GM23338 (cell line): ENCODE measurements at regions not wholly inside any gene's neighbourhood (a gene's known extent, or its start where the extent isn't known, plus 50 kb on each side); places are given as distances from the start of the nearest gene placed in this dataset.
A peak's percentile ranks its signal among the peaks of the same experiment; 100 is the strongest.

Experiments
- ATAC-seq: fragments of 200-7000 bp; cut with Tn5 transposase; 3 replicates; pipeline ENCODE4 v1.9.1; 2020
- DNase-seq: peaks from one replicate; pipeline ENCODE4 v3.0.0-alpha.2; 2015; ENCODE audit warnings: low spot score
- H2AFZ ChIP-seq: fragments of 200-600 bp; sonication (generic); 2 replicates; pipeline ENCODE4 v1.8.0; 2016; ENCODE audit warnings: antibody characterized with exemption, mild to moderate bottlenecking, moderate library complexity
- H3F3A ChIP-seq: fragments of 200-600 bp; sonication (generic); replicated peaks from 2 replicates; pipeline ENCODE4 v1.8.0; 2017; ENCODE audit warnings: antibody characterized with exemption, mixed run types, low read depth
- H3K27ac ChIP-seq: fragments of 200-600 bp; sonication (generic); 2 replicates; pipeline ENCODE4 v1.6.1; 2016; ENCODE audit warnings: low read depth
- H3K27me3 ChIP-seq: fragments of 200-600 bp; sonication (generic); 2 replicates; pipeline ENCODE4 v1.8.0; 2016; ENCODE audit warnings: mild to moderate bottlenecking, mixed run types, moderate library complexity; ENCODE audit not compliant: insufficient read depth
- H3K36me3 ChIP-seq: fragments of 200-600 bp; sonication (generic); 2 replicates; pipeline ENCODE4 v1.8.0; 2016; ENCODE audit warnings: mild to moderate bottlenecking; ENCODE audit not compliant: insufficient read depth
- H3K4me1 ChIP-seq: fragments of 200-600 bp; sonication (generic); 2 replicates; pipeline ENCODE4 v1.8.0; 2016; ENCODE audit warnings: mild to moderate bottlenecking, moderate library complexity; ENCODE audit not compliant: insufficient read depth
- H3K4me2 ChIP-seq: fragments of 200-600 bp; sonication (generic); 2 replicates; pipeline ENCODE4 v1.7.1; 2017; ENCODE audit warnings: mixed run types
- H3K4me3 ChIP-seq: fragments of 200-600 bp; sonication (generic); 2 replicates; pipeline ENCODE4 v1.6.1; 2016; ENCODE audit warnings: mixed run types
- H3K79me2 ChIP-seq: fragments of 200-600 bp; sonication (generic); replicated peaks from 2 replicates; pipeline ENCODE4 v1.8.0; 2017; ENCODE audit warnings: mild to moderate bottlenecking; ENCODE audit not compliant: insufficient read depth
- H3K9me2 ChIP-seq: fragments of 200-600 bp; sonication (generic); 2 replicates; pipeline ENCODE4 v1.8.0; 2017; ENCODE audit not compliant: insufficient read depth
- H4K20me1 ChIP-seq: fragments of 200-600 bp; sonication (generic); replicated peaks from 2 replicates; pipeline ENCODE4 v1.8.0; 2017; ENCODE audit warnings: mild to moderate bottlenecking; ENCODE audit not compliant: insufficient read depth
- H3K27ac Mint-ChIP-seq: 2 replicates; pipeline ENCODE4 v1.8.0; 2020; ENCODE audit warnings: inconsistent platforms, mild to moderate bottlenecking, moderate library complexity, mixed read lengths
- H3K27me3 Mint-ChIP-seq: 3 replicates; pipeline ENCODE4 v1.8.0; 2022; ENCODE audit warnings: low read depth, mild to moderate bottlenecking, moderate library complexity, mixed read lengths, inconsistent platforms; ENCODE audit not compliant: insufficient read depth, poor library complexity
- H3K36me3 Mint-ChIP-seq: 3 replicates; pipeline ENCODE4 v1.8.0; 2021; ENCODE audit warnings: low read depth, mild to moderate bottlenecking, inconsistent platforms, moderate library complexity, mixed read lengths
- H3K4me1 Mint-ChIP-seq: 3 replicates; pipeline ENCODE4 v1.8.0; 2020; ENCODE audit warnings: mild to moderate bottlenecking, inconsistent platforms, mixed read lengths
- H3K4me3 Mint-ChIP-seq: 3 replicates; pipeline ENCODE4 v1.8.0; 2021; ENCODE audit warnings: moderate library complexity, mild to moderate bottlenecking, inconsistent platforms, mixed read lengths
- H3K9me3 Mint-ChIP-seq: 3 replicates; pipeline ENCODE4 v1.8.0; 2020; ENCODE audit warnings: moderate library complexity, mild to moderate bottlenecking, inconsistent platforms, mixed read lengths
- CREB1 ChIP-seq: fragments of 250-450 bp; sonication (Bioruptor Pico); IDR thresholded peaks from 2 replicates; pipeline ENCODE4 v1.5.0; 2020; ENCODE audit warnings: low read depth, mild to moderate bottlenecking, moderate library complexity
- EZH2phosphoT487 ChIP-seq: fragments of 200-600 bp; sonication (generic); IDR thresholded peaks from one replicate; pipeline ENCODE4 v1.8.1; 2018; ENCODE audit warnings: antibody characterized with exemption; ENCODE audit not compliant: unreplicated experiment
- JUNB ChIP-seq: IDR thresholded peaks from one replicate; pipeline ENCODE4 v1.6.1; 2016; ENCODE audit warnings: antibody characterized with exemption; ENCODE audit not compliant: unreplicated experiment
- NANOG ChIP-seq: IDR thresholded peaks from 2 replicates; pipeline ENCODE4 v1.6.1; 2016; ENCODE audit warnings: antibody characterized with exemption, borderline replicate concordance
- ZNF114 ChIP-seq: fragments of 250-450 bp; sonication (Bioruptor Pico); IDR thresholded peaks from 2 replicates; pipeline ENCODE4 v1.5.0; 2020; ENCODE audit warnings: mild to moderate bottlenecking, moderate library complexity
- ZNF331 ChIP-seq: fragments of 250-450 bp; sonication (Bioruptor Pico); IDR thresholded peaks from 2 replicates; pipeline ENCODE4 v1.5.0; 2020; ENCODE audit warnings: low read depth, mild to moderate bottlenecking, moderate library complexity
- TF ChIP-seq, protein P1 (sequence below): IDR thresholded peaks from 2 replicates; pipeline ENCODE4 v1.6.1; 2016; ENCODE audit warnings: antibody characterized with exemption
- TF ChIP-seq, protein P2 (sequence below), 2 experiments: fragments of 200-600 bp in 1 of 2; sonication (generic) in 1 of 2; conservative IDR thresholded peaks; 2 replicates each; pipeline versions ENCODE4 v1.5.1 to v1.6.1; 2016 to 2017; ENCODE audit warnings: antibody characterized with exemption in 2 of 2, low read depth in 2 of 2, mild to moderate bottlenecking in 2 of 2, moderate library complexity in 1 of 2
- TF ChIP-seq, protein P3 (sequence below): IDR thresholded peaks from one replicate; pipeline ENCODE4 v1.6.1; 2018; ENCODE audit warnings: antibody characterized with exemption; ENCODE audit not compliant: unreplicated experiment

DNA sequence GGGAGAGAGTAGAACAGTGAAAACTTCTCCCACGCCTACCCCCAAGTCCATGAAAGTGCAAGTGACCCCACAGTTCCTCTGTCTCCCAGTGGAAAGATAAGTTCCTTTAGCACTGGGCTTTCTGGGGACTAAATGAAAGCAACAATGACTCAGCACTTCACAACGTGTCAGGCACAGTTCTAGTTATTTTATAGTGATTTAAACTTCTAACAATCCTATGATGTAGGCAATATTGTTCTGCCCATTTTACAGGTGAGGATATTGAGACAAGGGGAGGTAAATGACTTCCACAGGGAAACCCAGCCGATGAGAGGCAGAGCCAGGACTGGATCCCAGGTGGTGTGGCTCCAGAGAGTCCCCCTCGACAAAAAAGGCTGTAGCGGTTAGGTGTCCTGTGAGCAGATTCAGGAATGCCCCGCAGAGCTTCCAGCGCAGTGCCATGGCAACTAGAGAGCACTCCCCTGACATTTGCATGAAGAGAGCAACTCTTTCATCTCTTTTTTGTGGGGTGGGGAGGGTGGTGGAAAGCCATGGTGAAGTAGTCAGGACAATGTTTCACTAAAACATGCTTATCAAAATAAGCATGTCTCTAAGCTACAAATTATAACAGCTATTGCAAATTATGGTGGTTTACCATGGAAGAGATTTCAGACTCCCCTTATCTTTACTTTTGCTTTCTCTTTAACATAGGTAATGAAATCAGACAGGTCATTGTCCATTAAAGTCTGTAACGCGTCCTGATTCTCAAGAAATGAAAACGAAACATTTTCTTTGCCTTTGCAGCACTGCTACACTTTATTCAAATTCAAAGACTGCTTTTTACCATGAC is 62.1 kb downstream of the NR2F2 start:
- Mint-ChIP-seq H3K4me1 (peaks cover 17% of the 10 kb centered on the region), H3K27me3 (peaks cover 6% of the 10 kb centered on the region)
- DNase-seq = peak; percentile 64

DNA sequence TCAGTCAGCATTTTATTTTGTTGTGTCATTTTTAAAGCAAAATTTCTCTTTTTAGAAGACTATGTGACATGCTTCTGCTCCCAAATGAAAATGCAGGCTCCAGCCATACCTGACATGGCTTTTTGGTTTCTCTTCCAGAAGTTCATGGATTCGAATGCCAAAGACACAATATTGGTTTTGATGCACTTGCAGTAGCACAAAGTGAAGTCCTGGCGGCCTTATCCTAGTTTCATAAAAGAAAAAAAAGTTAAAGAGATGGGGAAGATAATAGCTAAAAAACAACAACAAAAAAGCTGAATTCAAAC is 62.7 kb downstream of the NR2F2 start:
- Histone ChIP-seq H3K4me2 (0 out of 2 replicates have a peak overlapping the region, but pooled peaks have one; percentile 11), H4K20me1 (no peaks in the 10 kb centered on the region), H3K27ac (no peak overlapping the region), H2AFZ (no peak overlapping the region), H3K36me3 (no peaks in the 10 kb centered on the region), H3K79me2 (no peaks in the 10 kb centered on the region), H3K4me1 (peaks cover 14% of the 10 kb centered on the region; the same call in 1 of the 2 replicates), H3K4me3 (no peak overlapping the region), H3K27me3 (peaks cover 30% of the 10 kb centered on the region), H3F3A (no peaks in the 10 kb centered on the region), H3K9me2 (no peaks in the 10 kb centered on the region)
- Mint-ChIP-seq H3K4me1 (peaks cover 17% of the 10 kb centered on the region), H3K27ac (no peak overlapping the region), H3K36me3 (no peaks in the 10 kb centered on the region), H3K9me3 (no peaks in the 10 kb centered on the region), H3K4me3 (no peak overlapping the region), H3K27me3 (peaks cover 6% of the 10 kb centered on the region)
- ATAC-seq (no peak), DNase-seq (no peak)
- TF ChIP-seq CREB1 (CRISPR knock-in tag) (no peak), NANOG (no peak), JUNB (no peak), EZH2phosphoT487 (no peak), ZNF114 (CRISPR knock-in tag) (no peak), ZNF331 (CRISPR knock-in tag) (no peak)
- TF ChIP-seq, protein P1, sequence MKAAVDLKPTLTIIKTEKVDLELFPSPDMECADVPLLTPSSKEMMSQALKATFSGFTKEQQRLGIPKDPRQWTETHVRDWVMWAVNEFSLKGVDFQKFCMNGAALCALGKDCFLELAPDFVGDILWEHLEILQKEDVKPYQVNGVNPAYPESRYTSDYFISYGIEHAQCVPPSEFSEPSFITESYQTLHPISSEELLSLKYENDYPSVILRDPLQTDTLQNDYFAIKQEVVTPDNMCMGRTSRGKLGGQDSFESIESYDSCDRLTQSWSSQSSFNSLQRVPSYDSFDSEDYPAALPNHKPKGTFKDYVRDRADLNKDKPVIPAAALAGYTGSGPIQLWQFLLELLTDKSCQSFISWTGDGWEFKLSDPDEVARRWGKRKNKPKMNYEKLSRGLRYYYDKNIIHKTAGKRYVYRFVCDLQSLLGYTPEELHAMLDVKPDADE = no peak
- TF ChIP-seq, protein P2, sequence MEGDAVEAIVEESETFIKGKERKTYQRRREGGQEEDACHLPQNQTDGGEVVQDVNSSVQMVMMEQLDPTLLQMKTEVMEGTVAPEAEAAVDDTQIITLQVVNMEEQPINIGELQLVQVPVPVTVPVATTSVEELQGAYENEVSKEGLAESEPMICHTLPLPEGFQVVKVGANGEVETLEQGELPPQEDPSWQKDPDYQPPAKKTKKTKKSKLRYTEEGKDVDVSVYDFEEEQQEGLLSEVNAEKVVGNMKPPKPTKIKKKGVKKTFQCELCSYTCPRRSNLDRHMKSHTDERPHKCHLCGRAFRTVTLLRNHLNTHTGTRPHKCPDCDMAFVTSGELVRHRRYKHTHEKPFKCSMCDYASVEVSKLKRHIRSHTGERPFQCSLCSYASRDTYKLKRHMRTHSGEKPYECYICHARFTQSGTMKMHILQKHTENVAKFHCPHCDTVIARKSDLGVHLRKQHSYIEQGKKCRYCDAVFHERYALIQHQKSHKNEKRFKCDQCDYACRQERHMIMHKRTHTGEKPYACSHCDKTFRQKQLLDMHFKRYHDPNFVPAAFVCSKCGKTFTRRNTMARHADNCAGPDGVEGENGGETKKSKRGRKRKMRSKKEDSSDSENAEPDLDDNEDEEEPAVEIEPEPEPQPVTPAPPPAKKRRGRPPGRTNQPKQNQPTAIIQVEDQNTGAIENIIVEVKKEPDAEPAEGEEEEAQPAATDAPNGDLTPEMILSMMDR (conservative IDR thresholded peaks at IDR 0.05; ENCODE audit: low read depth in 2 of 2) = no peak
- TF ChIP-seq, protein P3, sequence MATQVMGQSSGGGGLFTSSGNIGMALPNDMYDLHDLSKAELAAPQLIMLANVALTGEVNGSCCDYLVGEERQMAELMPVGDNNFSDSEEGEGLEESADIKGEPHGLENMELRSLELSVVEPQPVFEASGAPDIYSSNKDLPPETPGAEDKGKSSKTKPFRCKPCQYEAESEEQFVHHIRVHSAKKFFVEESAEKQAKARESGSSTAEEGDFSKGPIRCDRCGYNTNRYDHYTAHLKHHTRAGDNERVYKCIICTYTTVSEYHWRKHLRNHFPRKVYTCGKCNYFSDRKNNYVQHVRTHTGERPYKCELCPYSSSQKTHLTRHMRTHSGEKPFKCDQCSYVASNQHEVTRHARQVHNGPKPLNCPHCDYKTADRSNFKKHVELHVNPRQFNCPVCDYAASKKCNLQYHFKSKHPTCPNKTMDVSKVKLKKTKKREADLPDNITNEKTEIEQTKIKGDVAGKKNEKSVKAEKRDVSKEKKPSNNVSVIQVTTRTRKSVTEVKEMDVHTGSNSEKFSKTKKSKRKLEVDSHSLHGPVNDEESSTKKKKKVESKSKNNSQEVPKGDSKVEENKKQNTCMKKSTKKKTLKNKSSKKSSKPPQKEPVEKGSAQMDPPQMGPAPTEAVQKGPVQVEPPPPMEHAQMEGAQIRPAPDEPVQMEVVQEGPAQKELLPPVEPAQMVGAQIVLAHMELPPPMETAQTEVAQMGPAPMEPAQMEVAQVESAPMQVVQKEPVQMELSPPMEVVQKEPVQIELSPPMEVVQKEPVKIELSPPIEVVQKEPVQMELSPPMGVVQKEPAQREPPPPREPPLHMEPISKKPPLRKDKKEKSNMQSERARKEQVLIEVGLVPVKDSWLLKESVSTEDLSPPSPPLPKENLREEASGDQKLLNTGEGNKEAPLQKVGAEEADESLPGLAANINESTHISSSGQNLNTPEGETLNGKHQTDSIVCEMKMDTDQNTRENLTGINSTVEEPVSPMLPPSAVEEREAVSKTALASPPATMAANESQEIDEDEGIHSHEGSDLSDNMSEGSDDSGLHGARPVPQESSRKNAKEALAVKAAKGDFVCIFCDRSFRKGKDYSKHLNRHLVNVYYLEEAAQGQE = no peak

More for the DNA sequence above, 62.1 kb downstream of the NR2F2 start:
- no peak for TF ChIP-seq CREB1 (CRISPR knock-in tag)
- H3K4me2 ChIP-seq = peak overlapping the region; percentile 19; the same call in 1 of the 2 replicates
- peaks cover 25% of the 10 kb centered on the region for H3K27me3 ChIP-seq
- no peaks in the 10 kb centered on the region for H3K9me2 ChIP-seq
- no peak overlapping the region for H3K4me3 ChIP-seq
- Mint-ChIP-seq H3K4me3 (no peak overlapping the region), H3K9me3 (no peaks in the 10 kb centered on the region), H3K36me3 (no peaks in the 10 kb centered on the region), H3K27ac (0 out of 2 replicates have a peak overlapping the region, but pooled peaks have one; percentile 14)
- no peaks in the 10 kb centered on the region for H4K20me1 ChIP-seq
- no peak overlapping the region for H3K27ac ChIP-seq
- ATAC-seq = peak; percentile 98
- no peak overlapping the region for H2AFZ ChIP-seq
- H3K36me3 ChIP-seq = no peaks in the 10 kb centered on the region
- no peaks in the 10 kb centered on the region for H3K79me2 ChIP-seq
- H3F3A ChIP-seq = no peaks in the 10 kb centered on the region
- H3K4me1 ChIP-seq = peaks cover 14% of the 10 kb centered on the region; the same call in 1 of the 2 replicates
